SK-N-SH (cell line): ENCODE measurements at regions not wholly inside any gene's neighbourhood (a gene's known extent, or its start where the extent isn't known, plus 50 kb on each side); places are given as distances from the start of the nearest gene placed in this dataset.

Source experiments
- CTCF ChIA-PET: fragments of 300-600, 350-600 bp; formaldehyde crosslinking; extraction: SDS; loops from one replicate; lab custom pipeline; 2021; lab: Yijun Ruan, JAX
- POLR2A ChIA-PET: fragments of 350-600 bp; sonication (Branson Sonifier 250); formaldehyde crosslinking; extraction: SDS; loops from one replicate; lab custom pipeline; 2020; ENCODE audit warnings: antibody characterized with exemption, inconsistent platforms; lab: Yijun Ruan, JAX
- DNase-seq: peaks from one replicate; pipeline ENCODE4 v3.0.0; 2012
- H2AFZ ChIP-seq: fragments of 200-600 bp; sonication (generic); 2 replicates; pipeline ENCODE4 v1.8.1; 2016; ENCODE audit warnings: antibody characterized with exemption, mild to moderate bottlenecking, low read depth
- H3F3A ChIP-seq: fragments of 200-600 bp; sonication (generic); replicated peaks from 2 replicates; pipeline ENCODE3; 2016; ENCODE audit warnings: antibody characterized with exemption, mild to moderate bottlenecking; ENCODE audit not compliant: insufficient read depth
- H3K27ac ChIP-seq, 2 experiments: fragments of 200-500 bp in 1 of 2; fragments of 200-600 bp in 1 of 2; sonication (Bioruptor generic) in 1 of 2; sonication (generic), shearing (Covaris generic) in 1 of 2; 2 replicates each; pipeline versions ENCODE4 v1.5.1 to v1.6.1; 2014 to 2016; ENCODE audit warnings: low read depth in 2 of 2, inconsistent platforms in 1 of 2, low read length in 1 of 2, mild to moderate bottlenecking in 1 of 2, mixed read lengths in 1 of 2
- H3K27me3 ChIP-seq: fragments of 200-600 bp; sonication (generic), shearing (Covaris generic); 2 replicates; pipeline ENCODE4 v1.6.1; 2016; ENCODE audit warnings: mixed run types; ENCODE audit not compliant: insufficient read depth
- H3K36me3 ChIP-seq, 2 experiments: fragments of 200-500 bp in 1 of 2; fragments of 200-600 bp in 1 of 2; sonication (Bioruptor generic) in 1 of 2; sonication (generic) in 1 of 2; replicated peaks in 1 of 2; 2 replicates each; pipeline versions ENCODE3 to v1.5.1; 2014 to 2016; ENCODE audit warnings: low read length in 1 of 2, mild to moderate bottlenecking in 1 of 2; ENCODE audit not compliant: insufficient read depth in 2 of 2, control insufficient read depth in 1 of 2
- H3K4me1 ChIP-seq, 2 experiments: fragments of 200-500 bp in 1 of 2; fragments of 200-600 bp in 1 of 2; sonication (Bioruptor generic) in 1 of 2; sonication (generic), shearing (Covaris generic) in 1 of 2; 2 replicates each; pipeline versions ENCODE4 v1.5.1 to v1.6.1; 2014 to 2016; ENCODE audit warnings: low read depth in 1 of 2, low read length in 1 of 2, mixed run types in 1 of 2; ENCODE audit not compliant: insufficient read depth in 2 of 2, control insufficient read depth in 1 of 2
- H3K4me2 ChIP-seq: fragments of 200-600 bp; sonication (generic), shearing (Covaris generic); 2 replicates; pipeline ENCODE4 v1.6.1; 2017; ENCODE audit warnings: mixed run types
- H3K4me3 ChIP-seq, 2 experiments: fragments of 200-500 bp in 1 of 2; fragments of 200-600 bp in 1 of 2; sonication (Bioruptor generic) in 1 of 2; sonication (generic), shearing (Covaris generic) in 1 of 2; 2 replicates each; pipeline versions ENCODE4 v1.5.1 to v1.8.1; 2014 to 2016; ENCODE audit warnings: low read depth in 2 of 2, inconsistent platforms in 1 of 2, low read length in 1 of 2, mild to moderate bottlenecking in 1 of 2, mixed read lengths in 1 of 2, moderate library complexity in 1 of 2
- H3K79me2 ChIP-seq: fragments of 200-600 bp; sonication (generic); 2 replicates; pipeline ENCODE4 v1.8.1; 2017; ENCODE audit warnings: mild to moderate bottlenecking; ENCODE audit not compliant: insufficient read depth
- H3K9ac ChIP-seq: fragments of 200-600 bp; sonication (generic); 2 replicates; pipeline ENCODE4 v1.6.1; 2017; ENCODE audit warnings: mixed run types
- H3K9me2 ChIP-seq: fragments of 200-600 bp; sonication (generic); 2 replicates; pipeline ENCODE4 v1.6.1; 2017; ENCODE audit warnings: mixed run types
- H3K9me3 ChIP-seq: fragments of 200-600 bp; sonication (generic); 2 replicates; pipeline ENCODE4 v1.6.1; 2017; ENCODE audit warnings: mixed run types, mild to moderate bottlenecking, moderate library complexity
- H4K20me1 ChIP-seq: fragments of 200-600 bp; sonication (generic); 2 replicates; pipeline ENCODE4 v1.6.1; 2017; ENCODE audit warnings: mild to moderate bottlenecking, mixed run types; ENCODE audit not compliant: insufficient read depth
- CTCF ChIP-seq: fragments of 200-600 bp; sonication (generic); IDR thresholded peaks from 2 replicates; pipeline ENCODE4 v1.6.1; 2017; ENCODE audit warnings: antibody characterized with exemption, mild to moderate bottlenecking, moderate library complexity
- ELF1 ChIP-seq: IDR thresholded peaks from 2 replicates; pipeline ENCODE4 v1.4.0; 2012
- EP300 ChIP-seq, 2 experiments: IDR thresholded peaks; 2 replicates each; pipeline versions ENCODE4 v1.4.0 to v1.6.1; 2012; ENCODE audit warnings: borderline replicate concordance in 1 of 2, low read depth in 1 of 2, low read length in 1 of 2
- EZH2phosphoT487 ChIP-seq: fragments of 200-600 bp; sonication (generic); IDR thresholded peaks from 2 replicates; pipeline ENCODE4 v1.6.1; 2017; ENCODE audit warnings: low read depth, mixed run types, mild to moderate bottlenecking, antibody characterized with exemption, moderate library complexity, borderline replicate concordance
- FOXJ3 ChIP-seq: sonication (generic); formaldehyde crosslinking; IDR thresholded peaks from 2 replicates; pipeline ENCODE4 v1.5.1; 2020; ENCODE audit warnings: mild to moderate bottlenecking, missing genetic modification reagents
- FOXM1 ChIP-seq: IDR thresholded peaks from 2 replicates; pipeline ENCODE4 v1.4.0; 2012; ENCODE audit warnings: low read depth, mild to moderate bottlenecking
- GABPA ChIP-seq: IDR thresholded peaks from 2 replicates; pipeline ENCODE4 v1.4.0; 2012; ENCODE audit warnings: low read depth, mild to moderate bottlenecking
- IRF3 ChIP-seq: fragments of 150-350 bp; IDR thresholded peaks from 2 replicates; pipeline ENCODE4 v1.6.1; 2016; ENCODE audit warnings: mild to moderate bottlenecking, low read depth, low read length
- MAX ChIP-seq: IDR thresholded peaks from 2 replicates; pipeline ENCODE4 v1.4.0; 2012; ENCODE audit warnings: low read depth
- NFIC ChIP-seq: IDR thresholded peaks from 2 replicates; pipeline ENCODE4 v1.4.0; 2012; ENCODE audit warnings: borderline replicate concordance
- NRF1 ChIP-seq: IDR thresholded peaks from 2 replicates; pipeline ENCODE4 v1.6.1; 2012; ENCODE audit warnings: low read depth, mild to moderate bottlenecking, low read length
- RAD21 ChIP-seq: IDR thresholded peaks from 2 replicates; pipeline ENCODE4 v1.6.1; 2012; ENCODE audit warnings: mild to moderate bottlenecking, low read length
- REST ChIP-seq: IDR thresholded peaks from 2 replicates; pipeline ENCODE4 v1.6.1; 2012; ENCODE audit warnings: mild to moderate bottlenecking, low read depth, low read length, moderate library complexity
- RFX5 ChIP-seq: IDR thresholded peaks from 2 replicates; pipeline ENCODE4 v1.6.1; 2012; ENCODE audit warnings: mild to moderate bottlenecking, improper control_type of control experiment, low read length
- RXRA ChIP-seq: IDR thresholded peaks from 2 replicates; pipeline ENCODE4 v1.4.0; 2012; ENCODE audit warnings: low read depth, mild to moderate bottlenecking, borderline replicate concordance
- SIN3A ChIP-seq: IDR thresholded peaks from 2 replicates; pipeline ENCODE4 v1.6.1; 2012; ENCODE audit warnings: low read depth, mild to moderate bottlenecking, low read length, moderate library complexity, borderline replicate concordance
- SMC3 ChIP-seq: IDR thresholded peaks from 2 replicates; pipeline ENCODE4 v1.6.1; 2012; ENCODE audit warnings: low read depth, low read length, improper control_type of control experiment
- TAF1 ChIP-seq: IDR thresholded peaks from 2 replicates; pipeline ENCODE4 v1.6.1; 2012; ENCODE audit warnings: low read depth, mild to moderate bottlenecking, low read length, moderate library complexity, borderline replicate concordance
- TEAD4 ChIP-seq: IDR thresholded peaks from 2 replicates; pipeline ENCODE4 v1.4.0; 2012; ENCODE audit warnings: mild to moderate bottlenecking, borderline replicate concordance; ENCODE audit not compliant: insufficient read depth
- WGBS: methylation state at CpG from one replicate; pipeline ENCODE4 v1.1.6; 2017; ENCODE audit warnings: low lambda C conversion rate; 5-methylcytosine and 5-hydroxymethylcytosine counted together

GRCh38 chr5:117955831-117956230 lies 1032.5 kb downstream of the DTWD2 start:
- Histone ChIP-seq H3K36me3 (no peaks in the 10 kb centered on the region), H3K79me2 (no peaks in the 10 kb centered on the region), H3K9me3 (no peaks in the 10 kb centered on the region), H3K4me3 (no peak overlapping the region), H3K9ac (no peak overlapping the region), H3K27ac (no peak overlapping the region), H3K27me3 (no peaks in the 10 kb centered on the region), H3K4me2 (no peak overlapping the region), H3F3A (no peaks in the 10 kb centered on the region), H2AFZ (no peak overlapping the region), H3K9me2 (no peaks in the 10 kb centered on the region), H3K4me1 (no peaks in the 10 kb centered on the region), H4K20me1 (no peaks in the 10 kb centered on the region)
- TF ChIP-seq TEAD4 (no peak), TAF1 (no peak), FOXM1 (no peak), GABPA (no peak), ELF1 (no peak), CTCF (no peak), SMC3 (no peak), REST (no peak), EP300 (IDR thresholded peaks at IDR 0.05; ENCODE audit: borderline replicate concordance in 1 of 2, low read depth in 1 of 2, low read length in 1 of 2) (no peak), RAD21 (no peak), RXRA (no peak)
- 58% methylated on average over 3 of the region's 3 CpGs for WGBS
- CTCF ChIA-PET, result no interaction called here
- POLR2A ChIA-PET, result no interaction called here
- DNase-seq, result no peak

GRCh38 chr5:117954331-117954730 lies 1034.0 kb downstream of the DTWD2 start:
- ChIA-PET CTCF (no interaction called here), POLR2A (no interaction called here)
- Histone ChIP-seq H3K4me1 (no peaks in the 10 kb centered on the region), H3F3A (no peaks in the 10 kb centered on the region), H3K27ac (no peak overlapping the region), H3K4me3 (no peak overlapping the region), H3K9me2 (no peaks in the 10 kb centered on the region), H3K36me3 (no peaks in the 10 kb centered on the region), H3K9ac (no peak overlapping the region), H3K4me2 (no peak overlapping the region), H2AFZ (no peak overlapping the region), H3K27me3 (no peaks in the 10 kb centered on the region), H3K79me2 (no peaks in the 10 kb centered on the region), H3K9me3 (no peaks in the 10 kb centered on the region), H4K20me1 (no peaks in the 10 kb centered on the region)
- 53% methylated on average over 1 of the region's 1 CpG for WGBS
- DNase-seq, result no peak
- TF ChIP-seq MAX (no peak), ELF1 (no peak), TEAD4 (no peak), CTCF (no peak), FOXJ3 (CRISPR knock-in tag) (no peak), RAD21 (no peak), IRF3 (no peak), RFX5 (no peak), GABPA (no peak), NFIC (no peak), EZH2phosphoT487 (no peak), NRF1 (no peak), SIN3A (no peak)
